ENCODE measurements at regions not wholly inside any gene's neighbourhood (a gene's known extent, or its start where the extent isn't known, plus 50 kb on each side); places are given as distances from the start of the nearest gene placed in this dataset.

- TF ChIP-seq CTCF (IDR thresholded peaks at IDR 0.05; ENCODE audit: low read depth, low read length): no peak
- TF ChIP-seq POLR2A (IDR thresholded peaks at IDR 0.05; ENCODE audit: extremely low read depth, insufficient read length): no peak
Measured at GRCh38 chrX:55151199-55151598, 62.4 kb downstream of the PAGE2 start.
